T-helper 1 cell treated with Interleukin-12 subunit alpha and Interleukin-12 subunit beta and Interleukin-4 antibody, amounts not matched to agents 30 ng/mL and 1 ng/mL, for 36 hours (primary cell): ENCODE measurements at regions not wholly inside any gene's neighbourhood (a gene's known extent, or its start where the extent isn't known, plus 50 kb on each side); places are given as distances from the start of the nearest gene placed in this dataset.
"Not testable (repeated sequence)": the region's sequence is repeated elsewhere in the genome, so short reads cannot be mapped to it uniquely, and the experiment has no call there.

Source experiments
- intact Hi-C: fragments of 100-400 bp; cut with micrococcal nuclease; formaldehyde crosslinking; loops from one replicate; pipeline ENCODE4 v1.15.1; 2024

GRCh38 chr20:25867015-25867775 lies 170.5 kb upstream of the ZNF337 start:
- intact Hi-C loops, result not testable (repeated sequence)

GRCh38 chr20:25865715-25866656 lies 169.3 kb upstream of the ZNF337 start:
- intact Hi-C loops, result loop anchor here (1.0 kb wide), 1 partner anchor 12 kb away; no protein-coding TSS in a partner anchor

GRCh38 chr20:25864963-25865714 lies 168.5 kb upstream of the ZNF337 start:
- intact Hi-C loops, result loop anchor here (1.0 kb wide), 1 partner anchor 11 kb away; no protein-coding TSS in a partner anchor

- intact Hi-C loops, result no loop called here
These were observed 167.8 kb upstream of the ZNF337 start for GRCh38 chr20:25864326-25864962.

- intact Hi-C loops, result no loop called here
These were observed 167.1 kb upstream of the ZNF337 start for GRCh38 chr20:25863536-25864325.

- intact Hi-C loops, result not testable (repeated sequence)
These were observed 166.4 kb upstream of the ZNF337 start for GRCh38 chr20:25862967-25863530.

- intact Hi-C loops, result no loop called here
These were observed 164.0 kb upstream of the ZNF337 start for GRCh38 chr20:25860531-25861150.

GRCh38 chr20:25859649-25860530 lies 163.2 kb upstream of the ZNF337 start:
- intact Hi-C loops, result no loop called here

GRCh38 chr20:25858495-25859425 lies 162.1 kb upstream of the ZNF337 start:
- intact Hi-C loops, result loop anchor here (1.0 kb wide), 1 partner anchor 10 kb away; no protein-coding TSS in a partner anchor

GRCh38 chr20:25857091-25857788 lies 160.6 kb upstream of the ZNF337 start:
- intact Hi-C loops, result not testable (repeated sequence)

GRCh38 chr20:25856256-25856884 lies 159.7 kb upstream of the ZNF337 start:
- intact Hi-C loops, result no loop called here

GRCh38 chr20:25855451-25856156 lies 159.0 kb upstream of the ZNF337 start:
- intact Hi-C loops, result not testable (repeated sequence)

GRCh38 chr20:25854666-25855065 lies 158.0 kb upstream of the ZNF337 start:
- intact Hi-C loops, result loop anchor here (1.0 kb wide), 3 partner anchors 11 to 157 kb away; no protein-coding TSS in a partner anchor

GRCh38 chr20:25853718-25854388 lies 157.2 kb upstream of the ZNF337 start:
- intact Hi-C loops, result loop anchor here (1.0 kb wide), 3 partner anchors 11 to 157 kb away; no protein-coding TSS in a partner anchor
